Ovary (tissue), 3 donors: ENCODE measurements at regions not wholly inside any gene's neighbourhood (a gene's known extent, or its start where the extent isn't known, plus 50 kb on each side); places are given as distances from the start of the nearest gene placed in this dataset.

Experiments used
- POLR2A ChIP-seq: fragments of 450-650 bp; IDR thresholded peaks from one replicate; pipeline ENCODE4 v1.6.1; 2017; ENCODE audit warnings: antibody characterized with exemption, mild to moderate bottlenecking, moderate library complexity
- TF ChIP-seq, protein P1 (sequence below), 3 donors: fragments of 450-650 bp in 2 of 3; fragments of 200-600 bp in 1 of 3; IDR thresholded peaks; one replicate each; pipeline versions ENCODE4 v1.5.1 to v1.8.0; 2016 to 2022; ENCODE audit warnings: antibody characterized with exemption in 3 of 3, mild to moderate bottlenecking in 1 of 3
- donor health status: DM: no; HTN: no; CAD: no.

DNA sequence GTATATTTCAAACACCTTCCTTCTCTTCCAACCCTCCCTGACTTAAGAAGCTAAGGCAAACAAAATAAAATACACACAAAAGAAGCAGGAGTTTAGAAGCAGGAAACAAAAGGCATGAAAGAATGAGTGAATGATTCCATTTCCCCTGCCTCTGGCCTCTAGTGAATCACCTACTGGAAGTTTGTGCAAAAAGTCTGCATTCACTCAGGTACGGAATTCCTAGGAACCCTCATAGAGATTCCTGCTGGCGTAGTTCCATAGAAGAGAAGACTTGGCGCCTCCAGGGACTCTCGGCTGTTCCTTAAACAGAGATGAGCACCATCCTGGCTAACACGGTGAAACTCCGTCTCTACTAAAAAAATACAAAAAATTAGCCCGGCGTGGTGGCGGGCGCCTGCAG, 125.9 kb upstream of the TBL1X start:
- TF ChIP-seq, protein P1, sequence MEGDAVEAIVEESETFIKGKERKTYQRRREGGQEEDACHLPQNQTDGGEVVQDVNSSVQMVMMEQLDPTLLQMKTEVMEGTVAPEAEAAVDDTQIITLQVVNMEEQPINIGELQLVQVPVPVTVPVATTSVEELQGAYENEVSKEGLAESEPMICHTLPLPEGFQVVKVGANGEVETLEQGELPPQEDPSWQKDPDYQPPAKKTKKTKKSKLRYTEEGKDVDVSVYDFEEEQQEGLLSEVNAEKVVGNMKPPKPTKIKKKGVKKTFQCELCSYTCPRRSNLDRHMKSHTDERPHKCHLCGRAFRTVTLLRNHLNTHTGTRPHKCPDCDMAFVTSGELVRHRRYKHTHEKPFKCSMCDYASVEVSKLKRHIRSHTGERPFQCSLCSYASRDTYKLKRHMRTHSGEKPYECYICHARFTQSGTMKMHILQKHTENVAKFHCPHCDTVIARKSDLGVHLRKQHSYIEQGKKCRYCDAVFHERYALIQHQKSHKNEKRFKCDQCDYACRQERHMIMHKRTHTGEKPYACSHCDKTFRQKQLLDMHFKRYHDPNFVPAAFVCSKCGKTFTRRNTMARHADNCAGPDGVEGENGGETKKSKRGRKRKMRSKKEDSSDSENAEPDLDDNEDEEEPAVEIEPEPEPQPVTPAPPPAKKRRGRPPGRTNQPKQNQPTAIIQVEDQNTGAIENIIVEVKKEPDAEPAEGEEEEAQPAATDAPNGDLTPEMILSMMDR (IDR thresholded peaks at IDR 0.05), result no peak
- no peak for TF ChIP-seq POLR2A
